GM12878 (cell line): ENCODE measurements at regions not wholly inside any gene's neighbourhood (a gene's known extent, or its start where the extent isn't known, plus 50 kb on each side); places are given as distances from the start of the nearest gene placed in this dataset.

Experiments
- ATAC-seq: fragments of 200-7000 bp; cut with Tn5 transposase; 3 replicates; pipeline ENCODE4 v1.9.1; 2020; ENCODE audit warnings: mild to moderate bottlenecking, moderate library complexity
- BruUV-seq: library from RNA; stranded (reverse); fragments of 400-500 nt; replicated peaks from 2 replicates; lab custom pipeline; 2021; lab: Mats Ljungman, UMichigan
- CTCF ChIA-PET: fragments of 300-600 bp; sonication (Branson Sonifier 250); formaldehyde crosslinking; extraction: SDS; loops from one replicate; lab custom pipeline; 2021; ENCODE audit warnings: inconsistent platforms; lab: Yijun Ruan, JAX
- POLR2A ChIA-PET: fragments of 350-600 bp; formaldehyde crosslinking; extraction: SDS; loops from one replicate; lab custom pipeline; 2021; ENCODE audit warnings: inconsistent platforms; lab: Charles Lee
- RAD21 ChIA-PET: fragments of 300-600 bp; sonication (Branson Sonifier 250); formaldehyde crosslinking; loops from one replicate; lab custom pipeline; 2023; ENCODE audit warnings: antibody characterized with exemption; ENCODE audit not compliant: unreplicated experiment; lab: Charles Lee
- SMC1A ChIA-PET: fragments of 300-600 bp; sonication (Branson Sonifier 250); formaldehyde crosslinking; loops from one replicate; lab custom pipeline; 2023; ENCODE audit not compliant: unreplicated experiment, uncharacterized antibody; lab: Charles Lee
- DNase-seq: peaks from one replicate; pipeline ENCODE4 v3.0.0-alpha.2; 2011; ENCODE audit warnings: low read depth, low spot score
- FAIRE-seq: peaks from 3 replicates; lab custom pipeline; 2011; peaks lifted over from hg19 to GRCh38; lab: Jason Lieb, UNC
- H2AFZ ChIP-seq: 2 replicates; pipeline ENCODE4 v1.6.0; 2011; ENCODE audit warnings: low read depth, low read length, control low read depth; ENCODE audit not compliant: control insufficient read depth
- H3K27ac ChIP-seq: 2 replicates; pipeline ENCODE4 v1.5.1; 2011; ENCODE audit warnings: control low read depth; ENCODE audit not compliant: control insufficient read depth, insufficient read depth
- H3K27me3 ChIP-seq, 2 experiments: replicated peaks in 1 of 2; 2 replicates each; pipeline versions ENCODE4 v1.6.0 to v1.6.1; 2011; ENCODE audit warnings: low read length in 1 of 2; ENCODE audit not compliant: control insufficient read depth in 2 of 2, insufficient read depth in 2 of 2
- H3K36me3 ChIP-seq, 2 experiments: 2 replicates each; pipeline ENCODE4 v1.5.1; 2011; ENCODE audit warnings: low read length in 1 of 2; ENCODE audit not compliant: control insufficient read depth in 2 of 2, insufficient read depth in 2 of 2
- H3K4me1 ChIP-seq: 2 replicates; pipeline ENCODE4 v1.6.1; 2011; ENCODE audit warnings: mild to moderate bottlenecking, low read length, moderate library complexity, mixed read lengths; ENCODE audit not compliant: control insufficient read depth, insufficient read depth
- H3K4me2 ChIP-seq: 2 replicates; pipeline ENCODE4 v1.6.0; 2011; ENCODE audit warnings: control low read depth; ENCODE audit not compliant: control insufficient read depth, insufficient read depth
- H3K4me3 ChIP-seq: fragments of 200-600 bp; sonication (generic); 2 replicates; pipeline ENCODE4 v1.5.1; 2016
- H3K79me2 ChIP-seq: 2 replicates; pipeline ENCODE4 v1.6.0; 2011; ENCODE audit warnings: low read length; ENCODE audit not compliant: control insufficient read depth, insufficient read depth
- H3K9ac ChIP-seq: 2 replicates; pipeline ENCODE4 v1.8.0; 2011; ENCODE audit warnings: low read length, control low read depth, mixed read lengths; ENCODE audit not compliant: control insufficient read depth, insufficient read depth
- H3K9me3 ChIP-seq: replicated peaks from 3 replicates; pipeline ENCODE4 v1.5.1; 2011; ENCODE audit warnings: mild to moderate bottlenecking, low read length; ENCODE audit not compliant: control insufficient read depth, insufficient read depth
- H4K20me1 ChIP-seq: 2 replicates; pipeline ENCODE4 v1.6.0; 2011; ENCODE audit not compliant: control insufficient read depth, insufficient read depth
- CTCF ChIP-seq, 3 experiments: IDR thresholded peaks in 2 of 3; conservative IDR thresholded peaks in 1 of 3; 2 replicates each; pipeline ENCODE4 v1.5.1; 2011; ENCODE audit warnings: low read depth in 3 of 3, low read length in 3 of 3, mild to moderate bottlenecking in 3 of 3, control low read depth in 2 of 3, moderate library complexity in 2 of 3, inconsistent platforms in 1 of 3, mixed read lengths in 1 of 3; ENCODE audit not compliant: control insufficient read depth in 2 of 3, insufficient read depth in 1 of 3; ENCODE audit errors: extremely low read depth in 1 of 3
- EED ChIP-seq: sonication (generic); IDR thresholded peaks from 2 replicates; pipeline ENCODE4 v1.6.1; 2016; ENCODE audit warnings: antibody characterized with exemption, low read depth
- FOXM1 ChIP-seq: IDR thresholded peaks from 2 replicates; pipeline ENCODE4 v1.6.1; 2012; ENCODE audit warnings: low read depth, mild to moderate bottlenecking, inconsistent platforms, low read length, moderate library complexity
- MEF2A ChIP-seq: IDR thresholded peaks from 2 replicates; pipeline ENCODE4 v1.6.1; 2011; ENCODE audit warnings: low read depth, mild to moderate bottlenecking, low read length, moderate library complexity; ENCODE audit not compliant: insufficient read depth
- RAD21 ChIP-seq: IDR thresholded peaks from 2 replicates; pipeline ENCODE4 v1.6.1; 2011; ENCODE audit warnings: mild to moderate bottlenecking, low read depth, low read length, moderate library complexity; ENCODE audit not compliant: insufficient read depth
- SMC3 ChIP-seq: IDR thresholded peaks from 2 replicates; pipeline ENCODE4 v1.6.1; 2011; ENCODE audit warnings: low read length, improper control_type of control experiment, borderline replicate concordance
- WGBS: methylation state at CpG from one replicate; pipeline ENCODE4 v1.1.6; 2016; ENCODE audit warnings: low lambda C conversion rate; ENCODE audit not compliant: insufficient replicate concordance, insufficient coverage; ENCODE audit errors: missing lambda C conversion rate; 5-methylcytosine and 5-hydroxymethylcytosine counted together
- in situ Hi-C: fragments of 300-500 bp; cut with MboI; formaldehyde crosslinking; loops from 9 replicates; pipeline ENCODE4 v1.14.3; 2018; ENCODE audit warnings: mixed read lengths
- intact Hi-C: fragments of 100-400 bp; cut with micrococcal nuclease; formaldehyde crosslinking; loops from one replicate; pipeline ENCODE4 v1.14.2; 2022; ENCODE audit not compliant: unreplicated experiment

GRCh38 chr6:143575440-143575839, 63.9 kb upstream of the FUCA2 start:
- RAD21 ChIA-PET, result interaction anchor here (0.6 to 2.3 kb wide), 25 partner anchors 9 to 1562 kb away, joined by 3 to 28 read pairs (median 5); partner anchors contain the start of gene LTV1
- CTCF ChIA-PET, result interaction anchor here (0.6 to 6.5 kb wide), 51 partner anchors 9 to 1101 kb away, joined by 3 to 86 read pairs (median 4); partner anchors contain the start of genes FUCA2 and SF3B5
- BruUV-seq, result no TSS peak
- no peaks in the 10 kb centered on the region for H3K4me1 ChIP-seq
- H3K27ac ChIP-seq, result no peak overlapping the region
- peak; percentile 63 for TF ChIP-seq FOXM1
- TF ChIP-seq MEF2A, result no peak
- no peak for TF ChIP-seq EED
- peak; percentile 89 for TF ChIP-seq RAD21
- TF ChIP-seq SMC3, result peak; percentile 72; the same call in 1 of the 2 replicates
- peak; percentile 63 to 81 (median 79) for TF ChIP-seq CTCF (IDR thresholded peaks at IDR 0.05 in 2 of 3, conservative IDR thresholded peaks at IDR 0.05 in 1 of 3; ENCODE audit: control insufficient read depth in 2 of 3, extremely low read depth in 1 of 3, insufficient read depth in 1 of 3, low read depth in 3 of 3, low read length in 3 of 3)
- SMC1A ChIA-PET, result interaction anchor here (0.6 to 3.9 kb wide), 34 partner anchors 9 to 728 kb away, joined by 3 to 51 read pairs (median 4); partner anchors contain the start of genes FUCA2 and LTV1
- no peaks in the 10 kb centered on the region for H3K79me2 ChIP-seq
- in situ Hi-C loops (loop anchor here (5.0 kb wide), 2 partner anchors 437 to 642 kb away; no protein-coding TSS in a partner anchor), intact Hi-C loops (loop anchor here (1.0 to 10.0 kb wide), 7 partner anchors 65 to 1101 kb away; partner anchors contain the start of genes FUCA2 and LTV1)
- peaks cover 2% of the 10 kb centered on the region; the same call in 2 of the 3 replicates for H3K9me3 ChIP-seq
- H3K9ac ChIP-seq, result no peak overlapping the region
- no peaks in the 10 kb centered on the region for H4K20me1 ChIP-seq
- FAIRE-seq (peak; percentile 88), DNase-seq (peak; percentile 27), ATAC-seq (peak; percentile 94)
- WGBS, result 0% methylated on average over 5 of the region's 5 CpGs
- no peak overlapping the region for H2AFZ ChIP-seq
- no peak overlapping the region for H3K4me3 ChIP-seq
- no peaks in the 10 kb centered on the region; a peak in 2 of 4 replicates for H3K27me3 ChIP-seq
- POLR2A ChIA-PET, result no interaction called here
- no peaks in the 10 kb centered on the region for H3K36me3 ChIP-seq
- no peak overlapping the region for H3K4me2 ChIP-seq
